Retinal pigment epithelial cell (primary cell): ENCODE measurements at regions not wholly inside any gene's neighbourhood (a gene's known extent, or its start where the extent isn't known, plus 50 kb on each side); places are given as distances from the start of the nearest gene placed in this dataset.

Experiments used
- DNase-seq: peaks from one replicate; pipeline ENCODE4 v3.0.0-alpha.2; 2010; ENCODE audit warnings: low read depth
- H3K4me3 ChIP-seq: 2 replicates; pipeline ENCODE4 v1.5.1; 2011; ENCODE audit warnings: mild to moderate bottlenecking, low read length, control low read depth, moderate library complexity
- TF ChIP-seq, protein P1 (sequence below): conservative IDR thresholded peaks from 2 replicates; pipeline ENCODE4 v1.5.1; 2011; ENCODE audit warnings: low read depth, low read length, control low read depth, inconsistent platforms

DNA sequence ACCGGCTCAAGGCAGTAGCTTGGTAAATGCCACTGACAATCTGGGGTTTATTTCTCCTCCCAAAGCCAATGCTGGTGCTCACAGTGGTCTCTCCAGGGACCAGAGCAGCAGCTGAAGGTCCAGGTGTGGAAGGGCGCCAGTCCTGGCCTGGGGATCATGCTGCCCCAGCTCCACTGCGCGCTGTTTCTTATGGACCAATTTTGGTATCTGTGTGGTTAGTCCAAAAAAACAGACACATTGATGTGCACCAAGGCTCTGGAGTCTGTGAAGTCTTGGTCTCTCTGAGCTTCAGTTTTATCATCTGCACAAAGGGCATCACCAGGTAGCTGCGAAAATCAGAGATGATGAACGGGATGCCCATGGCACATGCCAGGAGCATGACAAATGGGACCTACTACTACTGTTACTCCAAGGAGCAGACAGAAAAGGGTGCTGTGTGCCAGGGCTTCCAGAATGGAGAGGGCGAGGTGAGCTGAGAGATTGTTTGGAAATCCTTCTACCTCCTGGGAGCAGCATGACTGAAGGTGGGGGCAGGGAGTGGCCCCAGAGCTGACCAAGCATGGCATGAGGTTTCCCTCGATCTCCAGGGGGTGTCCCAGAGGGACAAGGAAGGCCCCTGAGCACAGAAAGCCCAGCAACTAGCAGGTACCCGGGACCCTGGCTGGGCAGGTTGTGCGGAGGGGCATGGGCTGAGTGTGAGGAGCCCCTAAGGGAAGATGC is 134.3 kb upstream of the PRR20G start:
- TF ChIP-seq, protein P1, sequence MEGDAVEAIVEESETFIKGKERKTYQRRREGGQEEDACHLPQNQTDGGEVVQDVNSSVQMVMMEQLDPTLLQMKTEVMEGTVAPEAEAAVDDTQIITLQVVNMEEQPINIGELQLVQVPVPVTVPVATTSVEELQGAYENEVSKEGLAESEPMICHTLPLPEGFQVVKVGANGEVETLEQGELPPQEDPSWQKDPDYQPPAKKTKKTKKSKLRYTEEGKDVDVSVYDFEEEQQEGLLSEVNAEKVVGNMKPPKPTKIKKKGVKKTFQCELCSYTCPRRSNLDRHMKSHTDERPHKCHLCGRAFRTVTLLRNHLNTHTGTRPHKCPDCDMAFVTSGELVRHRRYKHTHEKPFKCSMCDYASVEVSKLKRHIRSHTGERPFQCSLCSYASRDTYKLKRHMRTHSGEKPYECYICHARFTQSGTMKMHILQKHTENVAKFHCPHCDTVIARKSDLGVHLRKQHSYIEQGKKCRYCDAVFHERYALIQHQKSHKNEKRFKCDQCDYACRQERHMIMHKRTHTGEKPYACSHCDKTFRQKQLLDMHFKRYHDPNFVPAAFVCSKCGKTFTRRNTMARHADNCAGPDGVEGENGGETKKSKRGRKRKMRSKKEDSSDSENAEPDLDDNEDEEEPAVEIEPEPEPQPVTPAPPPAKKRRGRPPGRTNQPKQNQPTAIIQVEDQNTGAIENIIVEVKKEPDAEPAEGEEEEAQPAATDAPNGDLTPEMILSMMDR, result no peak
- no peak for DNase-seq
- H3K4me3 ChIP-seq, result no peak overlapping the region

- DNase-seq, result no peak
- H3K4me3 ChIP-seq, result no peak overlapping the region
- TF ChIP-seq, protein P1, result no peak
Measured at GRCh38 chr3:127420829-127421228, 133.0 kb upstream of the PRR20G start.

GRCh38 chr3:127419641-127420553 is 132.1 kb upstream of the PRR20G start:
- DNase-seq, result no peak
- TF ChIP-seq, protein P1, result no peak
- no peak overlapping the region for H3K4me3 ChIP-seq

GRCh38 chr3:127419182-127419581 is 131.3 kb upstream of the PRR20G start:
- H3K4me3 ChIP-seq, result no peak overlapping the region
- TF ChIP-seq, protein P1, result no peak
- no peak for DNase-seq

GRCh38 chr3:127418560-127419147 is 130.8 kb upstream of the PRR20G start:
- DNase-seq, result no peak
- no peak overlapping the region for H3K4me3 ChIP-seq
- TF ChIP-seq, protein P1, result no peak

DNA sequence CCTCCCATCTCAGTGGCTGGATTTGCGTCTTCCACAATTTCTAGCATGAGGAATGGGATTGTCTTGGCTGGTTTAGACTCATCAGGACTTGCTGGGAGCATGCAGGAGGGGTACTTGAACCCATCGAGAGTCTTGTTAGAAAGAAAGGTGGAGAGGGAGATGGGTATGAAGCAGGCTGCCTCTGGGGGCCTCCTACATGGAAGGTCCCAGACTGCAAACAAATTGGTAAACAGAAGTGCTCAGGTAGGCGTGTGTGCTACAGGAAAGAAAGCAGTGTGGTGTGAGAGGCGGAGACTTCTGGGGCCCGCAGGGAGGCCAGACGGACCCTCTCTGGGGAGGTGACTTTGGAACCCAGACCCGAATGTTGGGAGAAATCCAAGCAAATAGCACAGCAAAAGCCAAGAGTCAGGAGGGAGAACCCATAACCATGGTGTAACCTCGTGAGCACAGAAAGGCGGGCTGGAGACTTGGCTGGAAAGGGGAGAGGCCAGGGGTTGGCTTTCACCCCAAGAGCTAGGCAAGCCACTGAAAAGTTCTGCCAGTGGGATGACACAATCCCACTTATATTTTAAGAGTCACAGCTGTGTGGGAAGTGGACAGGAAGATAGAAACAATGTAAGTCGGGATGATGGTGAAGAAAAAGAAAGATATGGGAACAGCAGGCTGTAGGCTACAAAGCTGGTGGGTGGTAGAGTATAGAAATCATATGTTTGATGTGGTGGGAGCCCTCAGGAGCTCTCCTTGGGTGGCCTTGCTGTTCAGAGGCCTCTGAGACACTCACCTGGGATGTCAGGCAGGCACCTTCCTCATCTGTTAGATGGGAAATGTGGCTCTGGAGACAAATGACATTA is 130.1 kb upstream of the PRR20G start:
- no peak for DNase-seq
- no peak overlapping the region for H3K4me3 ChIP-seq
- TF ChIP-seq, protein P1, result no peak
